OCI-LY3 (cell line): ENCODE measurements at regions not wholly inside any gene's neighbourhood (a gene's known extent, or its start where the extent isn't known, plus 50 kb on each side); places are given as distances from the start of the nearest gene placed in this dataset.

Experiments used
- EZH2phosphoT487 ChIP-seq: fragments of 200-600 bp; shearing (Covaris generic); IDR thresholded peaks from 2 replicates; pipeline ENCODE4 v1.6.1; 2018; ENCODE audit warnings: antibody characterized with exemption, mixed run types, low read depth
- TF ChIP-seq, protein P1 (sequence below): fragments of 200-600, 300-600 bp; sonication (generic); IDR thresholded peaks from 2 replicates; pipeline ENCODE4 v1.5.1; 2014; ENCODE audit warnings: antibody characterized with exemption, low read length, low read depth

DNA sequence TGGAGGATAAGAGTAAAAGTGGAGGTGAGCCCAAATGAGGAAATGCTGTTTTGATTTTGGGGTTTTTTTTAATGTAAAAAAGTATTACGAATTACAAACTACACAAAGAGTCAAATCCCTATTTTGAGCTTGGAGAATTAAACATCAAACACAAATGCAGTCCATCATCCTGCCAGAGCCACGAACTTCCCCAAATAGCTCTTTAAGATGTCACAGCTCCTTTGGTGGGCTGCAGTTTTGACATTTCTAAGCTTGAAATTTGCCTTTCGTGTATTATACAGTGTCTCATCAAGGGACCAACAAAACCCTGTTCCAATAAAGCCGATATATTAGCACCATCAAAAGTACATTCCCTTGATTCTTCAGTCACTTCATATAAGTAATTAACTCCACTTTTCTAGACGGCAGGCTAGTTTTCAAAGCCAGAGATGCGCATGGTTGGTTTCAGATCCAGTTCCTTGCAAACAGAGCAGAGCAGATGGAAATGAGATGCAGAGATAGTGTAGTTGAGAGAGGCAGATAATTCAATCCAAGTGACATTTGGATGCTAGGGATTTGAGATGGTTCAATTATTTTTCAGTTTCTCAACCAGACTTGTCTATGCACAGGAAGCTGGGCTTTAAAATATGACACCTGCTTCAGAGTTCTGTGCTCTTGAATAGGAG is 580.9 kb downstream of the EDEM1 start:
- TF ChIP-seq, protein P1, sequence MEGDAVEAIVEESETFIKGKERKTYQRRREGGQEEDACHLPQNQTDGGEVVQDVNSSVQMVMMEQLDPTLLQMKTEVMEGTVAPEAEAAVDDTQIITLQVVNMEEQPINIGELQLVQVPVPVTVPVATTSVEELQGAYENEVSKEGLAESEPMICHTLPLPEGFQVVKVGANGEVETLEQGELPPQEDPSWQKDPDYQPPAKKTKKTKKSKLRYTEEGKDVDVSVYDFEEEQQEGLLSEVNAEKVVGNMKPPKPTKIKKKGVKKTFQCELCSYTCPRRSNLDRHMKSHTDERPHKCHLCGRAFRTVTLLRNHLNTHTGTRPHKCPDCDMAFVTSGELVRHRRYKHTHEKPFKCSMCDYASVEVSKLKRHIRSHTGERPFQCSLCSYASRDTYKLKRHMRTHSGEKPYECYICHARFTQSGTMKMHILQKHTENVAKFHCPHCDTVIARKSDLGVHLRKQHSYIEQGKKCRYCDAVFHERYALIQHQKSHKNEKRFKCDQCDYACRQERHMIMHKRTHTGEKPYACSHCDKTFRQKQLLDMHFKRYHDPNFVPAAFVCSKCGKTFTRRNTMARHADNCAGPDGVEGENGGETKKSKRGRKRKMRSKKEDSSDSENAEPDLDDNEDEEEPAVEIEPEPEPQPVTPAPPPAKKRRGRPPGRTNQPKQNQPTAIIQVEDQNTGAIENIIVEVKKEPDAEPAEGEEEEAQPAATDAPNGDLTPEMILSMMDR = no peak
- TF ChIP-seq EZH2phosphoT487 = no peak
